Mammary epithelial cell (primary cell): ENCODE measurements at regions not wholly inside any gene's neighbourhood (a gene's known extent, or its start where the extent isn't known, plus 50 kb on each side); places are given as distances from the start of the nearest gene placed in this dataset.

Experiments
- EZH2 ChIP-seq: IDR thresholded peaks from 2 replicates; pipeline ENCODE4 v1.6.1; 2012; ENCODE audit warnings: low read length, inconsistent platforms, borderline replicate concordance
- TF ChIP-seq, protein P1 (sequence below), 2 donors: IDR thresholded peaks in 1 of 2; conservative IDR thresholded peaks in 1 of 2; 2 replicates each; pipeline ENCODE4 v1.5.1; 2011 to 2012; ENCODE audit warnings: inconsistent platforms in 2 of 2, low read length in 2 of 2, mild to moderate bottlenecking in 2 of 2, control low read depth in 1 of 2, low read depth in 1 of 2; ENCODE audit not compliant: insufficient read depth in 1 of 2; ENCODE audit errors: extremely low read depth in 1 of 2

DNA sequence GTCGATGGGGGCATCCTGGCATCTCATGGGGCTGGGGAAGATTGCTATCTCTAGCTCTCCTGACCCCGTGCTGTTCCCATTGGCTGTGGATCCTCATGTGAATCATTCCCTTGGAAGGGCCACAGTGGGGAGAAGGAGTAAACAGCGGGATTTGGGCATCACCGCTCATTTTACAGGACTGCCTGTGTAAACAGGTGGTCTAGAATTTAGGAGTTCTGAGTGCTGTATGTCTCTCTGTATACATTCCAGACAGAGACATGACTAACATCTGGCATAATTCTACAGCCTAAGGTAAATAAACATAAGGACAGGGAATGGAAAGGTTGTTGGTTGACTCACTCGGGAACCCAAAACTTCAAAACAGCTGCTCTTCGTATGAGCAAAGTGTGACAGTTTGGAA lies 92.7 kb downstream of the COPS8 start:
- TF ChIP-seq, protein P1, sequence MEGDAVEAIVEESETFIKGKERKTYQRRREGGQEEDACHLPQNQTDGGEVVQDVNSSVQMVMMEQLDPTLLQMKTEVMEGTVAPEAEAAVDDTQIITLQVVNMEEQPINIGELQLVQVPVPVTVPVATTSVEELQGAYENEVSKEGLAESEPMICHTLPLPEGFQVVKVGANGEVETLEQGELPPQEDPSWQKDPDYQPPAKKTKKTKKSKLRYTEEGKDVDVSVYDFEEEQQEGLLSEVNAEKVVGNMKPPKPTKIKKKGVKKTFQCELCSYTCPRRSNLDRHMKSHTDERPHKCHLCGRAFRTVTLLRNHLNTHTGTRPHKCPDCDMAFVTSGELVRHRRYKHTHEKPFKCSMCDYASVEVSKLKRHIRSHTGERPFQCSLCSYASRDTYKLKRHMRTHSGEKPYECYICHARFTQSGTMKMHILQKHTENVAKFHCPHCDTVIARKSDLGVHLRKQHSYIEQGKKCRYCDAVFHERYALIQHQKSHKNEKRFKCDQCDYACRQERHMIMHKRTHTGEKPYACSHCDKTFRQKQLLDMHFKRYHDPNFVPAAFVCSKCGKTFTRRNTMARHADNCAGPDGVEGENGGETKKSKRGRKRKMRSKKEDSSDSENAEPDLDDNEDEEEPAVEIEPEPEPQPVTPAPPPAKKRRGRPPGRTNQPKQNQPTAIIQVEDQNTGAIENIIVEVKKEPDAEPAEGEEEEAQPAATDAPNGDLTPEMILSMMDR (conservative IDR thresholded peaks at IDR 0.05 in 1 of 2, IDR thresholded peaks at IDR 0.05 in 1 of 2; ENCODE audit: extremely low read depth in 1 of 2, insufficient read depth in 1 of 2, low read depth in 1 of 2, low read length in 2 of 2): no peak
- TF ChIP-seq EZH2: no peak
